ENCODE measurements at regions not wholly inside any gene's neighbourhood (a gene's known extent, or its start where the extent isn't known, plus 50 kb on each side); places are given as distances from the start of the nearest gene placed in this dataset.

GRCh38 chr5:8446179-8446578 lies 577.2 kb downstream of the MTRR start:
- Histone ChIP-seq H3K9me3 (ENCODE audit: control extremely low read depth in 1 of 5, control insufficient read depth in 4 of 5, insufficient read depth in 2 of 5, low read depth in 1 of 5, low read length in 4 of 5) (peaks cover 0 to 7% (median 0%) of the 10 kb centered on the region in 5 experiments), H3K36me3 (ENCODE audit: control insufficient read depth in 4 of 4, insufficient read depth in 4 of 4, low read length in 3 of 4) (peaks cover 0 to 9% (median 0%) of the 10 kb centered on the region in 4 experiments), H3K27me3 (replicated peaks in 2 of 5; ENCODE audit: control insufficient read depth in 4 of 5, insufficient read depth in 5 of 5, low read length in 4 of 5) (peaks cover 0 to 2% (median 0%) of the 10 kb centered on the region in 5 experiments), H3K4me3 (ENCODE audit: control insufficient read depth in 1 of 7, extremely low read depth in 1 of 7, insufficient read depth in 4 of 7, low read depth in 2 of 7, low read length in 6 of 7) (no peak overlapping the region), H3K27ac (ENCODE audit: insufficient read depth in 1 of 2, low read depth in 1 of 2, low read length in 2 of 2, poor library complexity in 1 of 2, severe bottlenecking in 2 of 2) (no peak overlapping the region), H3K4me1 (ENCODE audit: control extremely low read depth in 1 of 4, control insufficient read depth in 4 of 4, insufficient read depth in 4 of 4, low read length in 3 of 4) (no peaks in the 10 kb centered on the region)
- ChIA-PET POLR2A (no interaction called here), CTCF (no interaction called here)
- no CpG with 5 or more reads among the region's 2 CpGs for WGBS (ENCODE audit: insufficient coverage)
- DNase-seq, result no peak

DNA sequence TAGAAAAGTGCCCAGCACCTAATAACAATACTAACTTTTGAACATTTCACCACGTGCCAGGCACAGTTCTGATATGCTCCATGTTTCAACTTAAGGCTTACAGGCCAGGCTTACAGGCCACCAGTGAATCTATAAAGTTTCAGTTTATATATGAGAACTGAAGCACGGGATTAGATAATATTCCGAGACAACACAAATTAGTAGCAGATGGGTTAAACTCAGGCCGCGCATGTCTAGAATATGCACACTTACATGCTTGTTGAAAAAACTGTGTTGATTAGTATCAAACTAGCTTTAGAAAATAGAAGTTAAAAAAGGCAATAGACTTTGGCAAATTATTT lies 587.9 kb downstream of the MTRR start:
- 96% methylated on average over 3 of the region's 5 CpGs for WGBS (ENCODE audit: insufficient coverage)
- Histone ChIP-seq H3K36me3 (ENCODE audit: control insufficient read depth in 4 of 4, insufficient read depth in 4 of 4, low read length in 3 of 4) (peaks cover 0 to 13% (median 1%) of the 10 kb centered on the region in 4 experiments), H3K4me3 (ENCODE audit: control insufficient read depth in 1 of 7, extremely low read depth in 1 of 7, insufficient read depth in 4 of 7, low read depth in 2 of 7, low read length in 6 of 7) (peak overlapping the region in 4 of 7 experiments; percentile 67 to 81 (median 72)), H3K4me1 (ENCODE audit: control extremely low read depth in 1 of 4, control insufficient read depth in 4 of 4, insufficient read depth in 4 of 4, low read length in 3 of 4) (peaks cover 0 to 16% (median 10%) of the 10 kb centered on the region in 4 experiments), H3K27me3 (replicated peaks in 2 of 5; ENCODE audit: control insufficient read depth in 4 of 5, insufficient read depth in 5 of 5, low read length in 4 of 5) (no peaks in the 10 kb centered on the region), H3K27ac (ENCODE audit: insufficient read depth in 1 of 2, low read depth in 1 of 2, low read length in 2 of 2, poor library complexity in 1 of 2, severe bottlenecking in 2 of 2) (peak overlapping the region; percentile 56 to 65), H3K9me3 (ENCODE audit: control extremely low read depth in 1 of 5, control insufficient read depth in 4 of 5, insufficient read depth in 2 of 5, low read depth in 1 of 5, low read length in 4 of 5) (no peaks in the 10 kb centered on the region)
- no peak for DNase-seq
- ChIA-PET POLR2A (no interaction called here), CTCF (no interaction called here)

DNA sequence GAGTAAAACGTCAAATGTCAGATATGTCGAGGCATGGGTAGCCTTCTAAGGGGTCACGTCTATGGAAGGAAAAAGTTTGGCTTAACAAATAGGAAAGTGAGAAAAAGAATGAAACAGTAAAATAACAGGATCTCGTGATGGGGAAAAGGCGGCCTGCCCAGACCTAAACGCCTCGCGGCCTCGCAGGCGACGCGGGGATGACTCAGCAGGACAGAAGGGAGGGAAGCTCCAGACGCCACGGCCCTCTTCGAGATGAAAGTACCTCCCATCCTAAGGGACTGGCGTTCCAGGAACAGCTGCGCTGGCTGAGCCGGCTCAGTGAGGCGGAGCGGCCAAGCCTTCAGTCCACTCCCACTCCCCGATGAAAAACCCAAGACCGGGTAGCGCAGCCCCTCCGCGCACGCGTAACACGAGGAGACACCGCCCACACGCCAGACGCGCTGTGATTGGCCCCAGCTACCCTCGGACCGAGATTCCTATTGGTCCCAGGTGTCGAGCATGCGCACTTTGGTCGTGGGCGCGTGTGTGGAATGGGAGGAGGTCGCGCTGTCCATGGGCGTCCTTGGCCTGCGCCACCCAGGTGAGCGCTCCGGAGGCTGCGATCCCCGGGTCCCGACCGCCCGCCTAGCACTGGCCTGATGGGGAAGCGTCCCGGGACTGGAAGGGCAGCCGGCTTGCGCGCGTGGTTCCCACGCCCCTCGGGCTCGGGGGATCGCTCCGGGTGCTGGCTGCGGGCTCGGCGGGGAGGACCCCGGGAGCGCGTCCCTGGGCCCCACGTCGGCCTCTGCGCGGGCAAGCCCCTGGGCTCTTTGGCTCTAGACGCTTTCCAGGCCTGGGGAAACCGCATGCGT lies 588.5 kb downstream of the MTRR start:
- Histone ChIP-seq H3K27me3 (replicated peaks in 2 of 5; ENCODE audit: control insufficient read depth in 4 of 5, insufficient read depth in 5 of 5, low read length in 4 of 5) (no peaks in the 10 kb centered on the region), H3K4me1 (ENCODE audit: control extremely low read depth in 1 of 4, control insufficient read depth in 4 of 4, insufficient read depth in 4 of 4, low read length in 3 of 4) (peaks cover 0 to 16% (median 10%) of the 10 kb centered on the region in 4 experiments), H3K36me3 (ENCODE audit: control insufficient read depth in 4 of 4, insufficient read depth in 4 of 4, low read length in 3 of 4) (peaks cover 0 to 15% (median 1%) of the 10 kb centered on the region in 4 experiments), H3K27ac (ENCODE audit: insufficient read depth in 1 of 2, low read depth in 1 of 2, low read length in 2 of 2, poor library complexity in 1 of 2, severe bottlenecking in 2 of 2) (peak overlapping the region; percentile 56 to 65), H3K9me3 (ENCODE audit: control extremely low read depth in 1 of 5, control insufficient read depth in 4 of 5, insufficient read depth in 2 of 5, low read depth in 1 of 5, low read length in 4 of 5) (no peaks in the 10 kb centered on the region), H3K4me3 (ENCODE audit: control insufficient read depth in 1 of 7, extremely low read depth in 1 of 7, insufficient read depth in 4 of 7, low read depth in 2 of 7, low read length in 6 of 7) (peak overlapping the region; percentile 42 to 81 (median 67))
- DNase-seq, result peak; percentile 87 to 93 (median 93)
- CTCF ChIA-PET, result interaction anchor here (0.9 kb wide), 1 partner anchor 11 kb away, joined by 3 read pairs; no protein-coding TSS in a partner anchor
- WGBS (ENCODE audit: insufficient coverage), result 32% methylated on average over 58 of the region's 74 CpGs
- POLR2A ChIA-PET, result no interaction called here

DNA sequence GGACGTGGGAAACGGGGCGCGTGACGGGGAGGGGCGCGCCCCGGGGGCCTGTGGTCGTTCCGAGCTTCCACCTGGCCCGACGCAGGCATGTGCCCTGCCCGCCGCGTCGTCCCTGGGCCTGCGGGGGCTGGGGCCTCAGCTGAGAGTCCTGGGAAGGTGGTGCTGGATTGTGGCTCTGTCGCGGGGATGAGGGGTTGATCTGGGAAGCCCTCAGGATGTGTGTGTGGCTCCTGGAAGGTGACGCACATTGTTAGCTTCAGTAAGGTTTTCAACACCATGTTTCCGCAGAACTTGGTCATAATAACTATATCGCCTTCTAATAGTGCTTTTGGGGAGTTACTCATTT lies 589.1 kb downstream of the MTRR start:
- DNase-seq, result no peak
- WGBS (ENCODE audit: insufficient coverage), result 56% methylated on average over 21 of the region's 22 CpGs
- ChIA-PET POLR2A (no interaction called here), CTCF (interaction anchor here (0.9 kb wide), 1 partner anchor 10 kb away, joined by 3 read pairs; no protein-coding TSS in a partner anchor)
- Histone ChIP-seq H3K36me3 (ENCODE audit: control insufficient read depth in 4 of 4, insufficient read depth in 4 of 4, low read length in 3 of 4) (peaks cover 0 to 15% (median 1%) of the 10 kb centered on the region in 4 experiments), H3K27ac (ENCODE audit: insufficient read depth in 1 of 2, low read depth in 1 of 2, low read length in 2 of 2, poor library complexity in 1 of 2, severe bottlenecking in 2 of 2) (peak overlapping the region in 1 of 2 experiments; percentile 65), H3K4me1 (ENCODE audit: control extremely low read depth in 1 of 4, control insufficient read depth in 4 of 4, insufficient read depth in 4 of 4, low read length in 3 of 4) (peaks cover 0 to 16% (median 10%) of the 10 kb centered on the region in 4 experiments), H3K27me3 (replicated peaks in 2 of 5; ENCODE audit: control insufficient read depth in 4 of 5, insufficient read depth in 5 of 5, low read length in 4 of 5) (no peaks in the 10 kb centered on the region), H3K9me3 (ENCODE audit: control extremely low read depth in 1 of 5, control insufficient read depth in 4 of 5, insufficient read depth in 2 of 5, low read depth in 1 of 5, low read length in 4 of 5) (no peaks in the 10 kb centered on the region), H3K4me3 (ENCODE audit: control insufficient read depth in 1 of 7, extremely low read depth in 1 of 7, insufficient read depth in 4 of 7, low read depth in 2 of 7, low read length in 6 of 7) (peak overlapping the region; percentile 42 to 81 (median 67))

GRCh38 chr5:8461543-8461942 lies 592.6 kb downstream of the MTRR start:
- DNase-seq, result no peak
- Histone ChIP-seq H3K27ac (ENCODE audit: insufficient read depth in 1 of 2, low read depth in 1 of 2, low read length in 2 of 2, poor library complexity in 1 of 2, severe bottlenecking in 2 of 2) (no peak overlapping the region), H3K9me3 (ENCODE audit: control extremely low read depth in 1 of 5, control insufficient read depth in 4 of 5, insufficient read depth in 2 of 5, low read depth in 1 of 5, low read length in 4 of 5) (no peaks in the 10 kb centered on the region), H3K27me3 (replicated peaks in 2 of 5; ENCODE audit: control insufficient read depth in 4 of 5, insufficient read depth in 5 of 5, low read length in 4 of 5) (no peaks in the 10 kb centered on the region), H3K4me1 (ENCODE audit: control extremely low read depth in 1 of 4, control insufficient read depth in 4 of 4, insufficient read depth in 4 of 4, low read length in 3 of 4) (peaks cover 0 to 16% (median 10%) of the 10 kb centered on the region in 4 experiments), H3K4me3 (ENCODE audit: control insufficient read depth in 1 of 7, extremely low read depth in 1 of 7, insufficient read depth in 4 of 7, low read depth in 2 of 7, low read length in 6 of 7) (no peak overlapping the region), H3K36me3 (ENCODE audit: control insufficient read depth in 4 of 4, insufficient read depth in 4 of 4, low read length in 3 of 4) (peaks cover 0 to 15% (median 1%) of the 10 kb centered on the region in 4 experiments)
- WGBS (ENCODE audit: insufficient coverage), result 60% methylated on average over 1 of the region's 3 CpGs
- POLR2A ChIA-PET, result no interaction called here
- CTCF ChIA-PET, result no interaction called here

- no peaks in the 10 kb centered on the region for H3K27me3 ChIP-seq (replicated peaks in 2 of 5; ENCODE audit: control insufficient read depth in 4 of 5, insufficient read depth in 5 of 5, low read length in 4 of 5)
- CTCF ChIA-PET, result no interaction called here
- DNase-seq, result no peak
- no peaks in the 10 kb centered on the region for H3K9me3 ChIP-seq (ENCODE audit: control extremely low read depth in 1 of 5, control insufficient read depth in 4 of 5, insufficient read depth in 2 of 5, low read depth in 1 of 5, low read length in 4 of 5)
- peaks cover 0 to 15% (median 1%) of the 10 kb centered on the region in 4 experiments for H3K36me3 ChIP-seq (ENCODE audit: control insufficient read depth in 4 of 4, insufficient read depth in 4 of 4, low read length in 3 of 4)
- H3K4me1 ChIP-seq (ENCODE audit: control extremely low read depth in 1 of 4, control insufficient read depth in 4 of 4, insufficient read depth in 4 of 4, low read length in 3 of 4), result peaks cover 0 to 12% (median 8%) of the 10 kb centered on the region in 4 experiments
- H3K27ac ChIP-seq (ENCODE audit: insufficient read depth in 1 of 2, low read depth in 1 of 2, low read length in 2 of 2, poor library complexity in 1 of 2, severe bottlenecking in 2 of 2), result no peak overlapping the region
- POLR2A ChIA-PET, result no interaction called here
- 100% methylated on average over 2 of the region's 4 CpGs for WGBS (ENCODE audit: insufficient coverage)
- H3K4me3 ChIP-seq (ENCODE audit: control insufficient read depth in 1 of 7, extremely low read depth in 1 of 7, insufficient read depth in 4 of 7, low read depth in 2 of 7, low read length in 6 of 7), result no peak overlapping the region
These were observed 593.6 kb downstream of the MTRR start for GRCh38 chr5:8462565-8462964.

GRCh38 chr5:8470489-8470888 lies 601.5 kb downstream of the MTRR start:
- 95% methylated on average over 4 of the region's 4 CpGs for WGBS (ENCODE audit: insufficient coverage)
- H3K9me3 ChIP-seq (ENCODE audit: control extremely low read depth in 1 of 5, control insufficient read depth in 4 of 5, insufficient read depth in 2 of 5, low read depth in 1 of 5, low read length in 4 of 5), result peaks cover 0 to 28% (median 14%) of the 10 kb centered on the region in 5 experiments
- no peaks in the 10 kb centered on the region for H3K4me1 ChIP-seq (ENCODE audit: control extremely low read depth in 1 of 4, control insufficient read depth in 4 of 4, insufficient read depth in 4 of 4, low read length in 3 of 4)
- H3K27ac ChIP-seq (ENCODE audit: insufficient read depth in 1 of 2, low read depth in 1 of 2, low read length in 2 of 2, poor library complexity in 1 of 2, severe bottlenecking in 2 of 2), result no peak overlapping the region
- ChIA-PET CTCF (no interaction called here), POLR2A (no interaction called here)
- no peak overlapping the region for H3K4me3 ChIP-seq (ENCODE audit: control insufficient read depth in 1 of 7, extremely low read depth in 1 of 7, insufficient read depth in 4 of 7, low read depth in 2 of 7, low read length in 6 of 7)
- no peaks in the 10 kb centered on the region for H3K27me3 ChIP-seq (replicated peaks in 2 of 5; ENCODE audit: control insufficient read depth in 4 of 5, insufficient read depth in 5 of 5, low read length in 4 of 5)
- no peaks in the 10 kb centered on the region for H3K36me3 ChIP-seq (ENCODE audit: control insufficient read depth in 4 of 4, insufficient read depth in 4 of 4, low read length in 3 of 4)
- DNase-seq, result no peak
